Thyroid gland (tissue), 4 donors: ENCODE measurements at regions not wholly inside any gene's neighbourhood (a gene's known extent, or its start where the extent isn't known, plus 50 kb on each side); places are given as distances from the start of the nearest gene placed in this dataset.

Experiments used
- POLR2A ChIP-seq, 2 donors: fragments of 450-650 bp; IDR thresholded peaks; one replicate each; pipeline ENCODE4 v1.6.1; 2017; ENCODE audit warnings: antibody characterized with exemption in 2 of 2, mild to moderate bottlenecking in 2 of 2, moderate library complexity in 1 of 2
- TF ChIP-seq, protein P1 (sequence below), 6 experiments: fragments of 200-600 bp in 3 of 6; fragments of 450-650 bp in 3 of 6; sonication (generic) in 3 of 6; IDR thresholded peaks; one replicate each; pipeline ENCODE4 v1.5.1; 2016 to 2019; ENCODE audit warnings: antibody characterized with exemption in 6 of 6, mild to moderate bottlenecking in 2 of 6, inconsistent platforms in 1 of 6, moderate library complexity in 1 of 6

DNA sequence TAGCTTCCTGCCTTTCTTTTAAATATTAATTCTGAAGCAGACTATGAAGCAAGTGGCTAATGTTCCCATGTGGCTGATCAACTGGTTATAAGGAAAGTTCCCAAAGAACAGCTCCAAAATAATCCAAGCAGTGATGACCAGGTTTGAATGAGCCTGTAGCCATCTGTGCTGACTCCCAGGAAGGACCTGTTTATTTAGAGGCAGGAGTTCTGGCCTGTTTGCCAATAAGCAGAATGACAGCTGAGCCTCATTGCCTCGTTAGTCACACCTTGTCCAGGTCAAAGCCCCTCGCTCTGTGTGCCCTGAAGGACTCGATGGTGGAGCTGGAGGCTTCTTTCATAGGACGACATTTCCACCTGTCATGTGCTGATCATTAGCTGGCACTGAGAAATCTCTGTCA, 97.4 kb downstream of the TMEM170B start:
- TF ChIP-seq, protein P1, sequence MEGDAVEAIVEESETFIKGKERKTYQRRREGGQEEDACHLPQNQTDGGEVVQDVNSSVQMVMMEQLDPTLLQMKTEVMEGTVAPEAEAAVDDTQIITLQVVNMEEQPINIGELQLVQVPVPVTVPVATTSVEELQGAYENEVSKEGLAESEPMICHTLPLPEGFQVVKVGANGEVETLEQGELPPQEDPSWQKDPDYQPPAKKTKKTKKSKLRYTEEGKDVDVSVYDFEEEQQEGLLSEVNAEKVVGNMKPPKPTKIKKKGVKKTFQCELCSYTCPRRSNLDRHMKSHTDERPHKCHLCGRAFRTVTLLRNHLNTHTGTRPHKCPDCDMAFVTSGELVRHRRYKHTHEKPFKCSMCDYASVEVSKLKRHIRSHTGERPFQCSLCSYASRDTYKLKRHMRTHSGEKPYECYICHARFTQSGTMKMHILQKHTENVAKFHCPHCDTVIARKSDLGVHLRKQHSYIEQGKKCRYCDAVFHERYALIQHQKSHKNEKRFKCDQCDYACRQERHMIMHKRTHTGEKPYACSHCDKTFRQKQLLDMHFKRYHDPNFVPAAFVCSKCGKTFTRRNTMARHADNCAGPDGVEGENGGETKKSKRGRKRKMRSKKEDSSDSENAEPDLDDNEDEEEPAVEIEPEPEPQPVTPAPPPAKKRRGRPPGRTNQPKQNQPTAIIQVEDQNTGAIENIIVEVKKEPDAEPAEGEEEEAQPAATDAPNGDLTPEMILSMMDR (IDR thresholded peaks at IDR 0.05), result no peak
- TF ChIP-seq POLR2A (IDR thresholded peaks at IDR 0.05), result no peak
